DMS153 treated with DMSO at 0.1 percent for 48 hours (cell line): ENCODE measurements at regions not wholly inside any gene's neighbourhood (a gene's known extent, or its start where the extent isn't known, plus 50 kb on each side); places are given as distances from the start of the nearest gene placed in this dataset.
"Not testable (repeated sequence)": the region's sequence is repeated elsewhere in the genome, so short reads cannot be mapped to it uniquely, and the experiment has no call there.

Experiments used
- DNase-seq: peaks from one replicate; lab custom pipeline; 2025; ENCODE audit not compliant: unreplicated experiment; lab: John Stamatoyannopoulos, UW

DNA sequence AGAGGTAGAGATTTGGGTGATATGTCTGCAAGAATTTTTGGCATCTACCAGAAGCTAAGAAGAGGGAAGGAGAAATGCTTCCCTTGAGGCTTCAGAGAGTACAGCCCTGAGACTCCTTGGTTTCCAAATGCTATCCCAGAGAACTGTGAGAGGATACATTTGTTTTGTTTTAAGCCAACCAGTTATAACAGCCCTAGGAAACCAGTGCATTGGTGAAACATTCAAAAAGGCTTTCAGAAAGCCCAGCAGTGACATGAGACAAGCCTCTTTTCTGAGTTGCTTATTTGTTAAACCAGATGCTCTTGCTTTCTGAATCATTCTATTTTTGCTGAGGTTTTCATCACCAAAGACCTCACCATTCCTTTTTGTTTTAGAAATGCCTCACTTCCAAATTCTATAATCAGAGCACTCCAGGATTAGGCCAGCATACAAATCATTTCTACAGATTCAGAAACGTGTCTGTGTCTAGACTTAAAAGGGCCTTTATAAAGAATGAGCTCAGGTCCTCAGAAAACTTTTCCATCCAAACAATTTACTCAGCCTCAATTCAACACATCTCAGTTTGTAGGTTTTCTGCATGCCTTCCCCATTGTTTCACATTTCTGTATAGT lies 1617.8 kb upstream of the FLRT2 start:
- DNase-seq: no peak

DNA sequence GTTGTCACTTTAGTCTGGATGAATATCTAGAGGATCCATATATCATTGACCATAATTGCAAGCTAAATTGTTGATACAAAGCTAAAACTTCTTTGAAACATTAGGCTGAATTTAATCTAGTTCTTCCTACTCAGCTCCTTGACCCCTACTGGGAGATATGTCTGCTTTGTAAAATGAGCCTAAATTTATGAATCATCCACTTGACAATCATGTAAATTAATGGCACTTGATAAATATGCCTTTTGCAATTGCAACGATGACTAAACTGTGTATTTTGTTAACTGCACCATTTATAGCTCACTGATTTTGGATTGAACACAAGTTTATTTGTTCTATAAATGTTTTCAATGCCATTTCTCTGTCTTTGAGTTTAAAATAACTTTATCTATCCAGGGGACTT lies 1616.5 kb upstream of the FLRT2 start:
- no peak for DNase-seq

DNA sequence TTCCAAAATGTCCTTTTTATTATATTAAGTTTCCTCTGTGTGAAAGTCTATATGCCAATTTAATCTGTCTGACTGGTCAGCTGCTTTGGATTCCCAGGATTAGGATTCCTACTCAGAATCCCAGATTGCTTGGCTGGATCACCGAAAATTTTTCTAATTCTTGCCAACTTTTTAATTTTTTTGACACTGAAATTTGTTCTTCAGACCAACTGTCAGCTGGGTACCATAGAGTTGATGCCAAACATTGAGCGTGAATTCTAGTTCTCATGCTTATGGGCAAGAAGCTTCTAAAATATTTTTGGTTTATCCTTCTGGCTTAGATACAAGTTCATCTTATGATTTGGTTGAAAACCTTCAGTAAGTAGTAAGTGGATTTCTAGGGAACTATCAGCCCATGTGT lies 1611.4 kb upstream of the FLRT2 start:
- no peak for DNase-seq

DNA sequence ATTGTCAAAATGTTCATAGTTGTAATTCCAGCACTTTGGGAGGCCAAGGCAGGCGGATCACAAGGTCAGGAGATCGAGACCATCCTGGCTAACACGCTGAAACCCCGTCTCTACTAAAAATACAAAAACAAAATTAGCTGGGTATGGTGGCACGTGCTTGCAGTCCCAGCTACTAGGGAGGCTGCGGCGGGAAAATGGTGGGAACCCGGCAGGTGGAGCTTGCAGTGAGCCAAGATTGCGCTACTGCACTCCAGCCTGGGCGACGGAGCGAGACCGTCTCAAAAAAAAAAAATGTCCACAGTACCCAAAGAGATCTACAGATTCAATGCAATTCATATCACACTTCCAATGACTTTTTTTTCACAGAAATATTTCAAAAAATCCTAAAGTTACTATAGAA lies 1610.3 kb upstream of the FLRT2 start:
- DNase-seq: not testable (repeated sequence)

DNA sequence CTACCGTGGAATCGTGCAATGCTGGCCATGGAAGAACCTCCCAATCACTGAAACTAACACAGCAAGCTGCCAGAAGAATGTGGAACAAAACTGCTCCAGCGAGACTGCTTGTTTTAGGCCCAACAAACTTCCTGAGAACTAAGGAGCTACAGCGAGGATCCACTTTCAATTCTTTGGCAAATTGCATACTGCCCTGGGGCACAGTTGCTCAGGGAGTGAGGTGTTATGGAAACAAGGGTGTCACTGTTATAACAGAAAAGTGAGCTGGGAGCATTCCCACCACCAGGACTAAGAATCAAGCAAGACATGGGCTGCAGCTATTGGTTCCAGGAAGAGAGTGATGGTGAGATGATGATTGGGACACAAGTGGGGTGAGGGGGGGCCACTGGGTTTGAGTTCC lies 1606.1 kb upstream of the FLRT2 start:
- DNase-seq: no peak

DNA sequence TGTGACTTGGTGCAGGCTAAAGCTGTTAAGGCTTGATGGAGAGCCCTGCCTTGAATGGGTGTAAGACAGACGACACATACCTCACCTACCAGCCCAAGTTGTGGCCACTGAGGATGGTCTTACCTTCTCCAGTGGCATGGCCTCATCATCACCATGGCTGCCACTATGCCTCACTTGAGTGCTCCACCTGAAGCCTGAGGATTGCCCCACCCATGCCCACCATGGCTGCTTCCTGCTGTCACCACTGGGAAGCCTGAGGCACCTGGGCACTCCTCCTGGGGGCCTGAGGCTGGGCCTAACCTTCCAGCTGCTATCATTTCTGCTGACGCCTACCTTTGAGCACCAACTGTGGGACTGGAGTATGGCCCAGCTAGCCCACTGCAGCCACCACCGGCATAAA lies 1605.7 kb upstream of the FLRT2 start:
- no peak for DNase-seq

DNA sequence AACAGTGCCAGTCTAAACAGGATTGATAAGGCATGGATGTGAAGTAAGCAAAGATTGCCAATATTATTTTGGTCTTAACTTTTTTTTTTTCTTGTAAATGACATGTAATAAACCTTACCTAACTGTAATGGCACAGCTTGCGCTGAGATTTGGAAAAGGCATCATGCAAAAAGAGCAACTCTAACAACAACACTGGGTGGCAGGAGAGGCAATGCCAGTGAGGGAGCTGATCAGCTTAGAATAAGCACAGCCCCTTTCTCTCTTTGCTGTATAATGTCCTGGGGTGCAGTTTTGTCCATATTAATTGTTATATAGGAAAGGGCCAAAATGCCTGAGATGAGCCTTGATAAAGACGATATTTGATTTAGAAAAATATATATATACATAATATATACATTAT lies 1589.7 kb upstream of the FLRT2 start:
- no peak for DNase-seq

DNA sequence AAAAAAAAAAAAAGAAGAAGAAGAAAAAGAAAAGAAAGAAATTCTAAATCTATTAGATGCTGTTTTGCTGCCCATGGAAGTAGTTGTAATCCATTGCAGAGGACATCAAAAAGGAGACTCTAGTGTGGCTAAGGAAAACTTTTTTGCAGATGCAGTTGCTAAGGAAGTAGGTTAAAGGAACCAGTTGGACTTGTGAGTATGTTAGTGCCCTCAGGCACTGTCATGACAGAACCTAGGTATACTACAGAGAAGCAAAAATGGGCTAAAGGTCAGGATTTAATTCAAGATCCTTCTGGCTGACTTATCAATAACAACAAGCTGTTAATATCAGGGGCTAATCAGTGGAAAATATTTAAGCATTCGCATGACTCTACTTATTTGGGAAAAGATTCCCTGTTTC lies 1571.6 kb upstream of the FLRT2 start:
- DNase-seq: no peak

DNA sequence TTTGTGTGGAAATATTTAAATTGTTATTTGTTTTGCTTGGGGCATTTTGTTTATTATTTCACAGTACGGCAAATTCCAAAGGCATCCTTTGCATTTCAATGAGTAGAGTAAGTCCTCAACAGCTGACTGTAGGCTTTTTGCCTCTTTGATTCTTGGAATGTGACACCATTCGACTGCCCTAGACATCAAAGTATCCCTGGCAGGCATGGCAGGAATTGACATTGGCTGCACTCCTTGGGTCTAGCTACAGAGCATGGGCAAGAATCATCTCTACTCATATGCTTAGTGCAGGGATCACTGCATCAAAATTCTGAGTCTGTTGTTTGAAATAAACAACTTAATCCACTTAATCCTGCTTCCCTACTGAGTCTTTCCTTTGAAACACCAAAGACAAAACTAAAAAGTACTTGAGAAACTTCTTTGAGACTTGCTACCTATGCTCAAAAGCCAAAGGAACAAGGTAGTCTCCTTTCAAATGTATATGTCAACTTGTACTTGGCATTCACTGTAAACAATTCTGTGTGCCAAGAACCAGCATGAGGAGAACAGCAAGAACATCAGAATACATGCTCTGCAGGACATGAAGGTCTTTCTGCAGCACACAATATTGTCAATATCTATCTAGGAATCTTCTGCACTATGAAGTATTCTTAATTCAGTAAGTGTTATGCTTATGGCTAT lies 1569.0 kb upstream of the FLRT2 start:
- no peak for DNase-seq

DNA sequence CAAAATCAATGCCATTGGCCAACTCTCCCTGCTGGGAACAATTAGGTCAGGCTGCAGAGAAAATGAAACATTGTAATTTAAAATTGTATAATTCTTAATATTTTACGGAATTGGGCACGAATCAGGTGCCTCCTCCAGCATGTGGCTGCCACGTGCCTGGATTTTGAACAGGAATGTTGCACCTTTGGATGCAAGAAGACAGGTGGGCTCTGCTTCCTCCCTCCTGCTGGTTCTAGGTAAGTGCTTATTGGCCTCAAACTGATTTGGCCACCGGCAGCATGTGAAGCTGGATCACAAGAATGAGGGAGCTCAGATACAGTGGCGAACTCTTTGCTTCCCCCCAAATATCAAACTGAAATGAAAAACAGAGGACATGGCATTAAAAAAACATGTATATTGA lies 1559.9 kb upstream of the FLRT2 start:
- DNase-seq: no peak

DNA sequence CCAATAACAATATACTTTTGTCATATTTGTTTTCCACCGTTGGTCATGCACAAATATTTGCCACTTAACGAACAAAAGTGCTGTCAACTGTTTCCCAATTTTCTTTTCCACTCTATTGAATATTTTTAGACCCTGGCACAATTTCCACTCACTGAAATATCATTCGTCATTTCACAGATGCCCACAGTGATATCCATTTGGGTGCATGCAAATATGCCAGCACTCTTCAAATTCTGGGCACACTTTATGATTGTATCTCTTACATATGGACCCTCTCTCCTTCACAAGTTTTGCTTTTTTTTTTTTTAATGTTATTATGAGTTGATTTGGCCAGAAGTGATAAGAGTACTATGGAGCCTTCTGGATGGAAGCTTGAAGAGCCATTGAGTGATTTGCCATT lies 1557.3 kb upstream of the FLRT2 start:
- DNase-seq: no peak

DNA sequence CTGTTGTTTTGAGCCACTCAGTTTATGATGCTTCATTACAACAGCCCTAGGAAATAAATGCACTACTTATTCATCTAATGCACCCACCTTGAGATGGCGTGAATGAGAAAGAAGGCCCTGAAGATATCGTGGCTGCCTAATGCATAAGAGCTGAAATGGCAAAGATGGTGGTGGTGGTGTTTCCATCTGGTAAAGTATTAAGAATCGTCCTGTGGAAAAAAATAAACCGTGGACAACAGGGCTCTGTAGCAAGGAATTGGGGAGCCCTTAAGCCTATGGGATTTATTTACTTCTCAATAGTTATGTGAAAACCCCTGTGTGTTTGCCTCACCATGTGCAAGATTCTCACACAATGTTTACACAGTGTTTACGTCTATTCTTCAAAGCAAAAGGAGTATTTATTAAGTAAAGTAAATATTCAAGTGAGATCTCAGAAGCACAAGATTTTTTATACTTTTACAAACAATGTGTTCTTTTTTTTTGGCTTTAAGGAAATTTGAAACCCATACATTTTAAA lies 1555.2 kb upstream of the FLRT2 start:
- no peak for DNase-seq

DNA sequence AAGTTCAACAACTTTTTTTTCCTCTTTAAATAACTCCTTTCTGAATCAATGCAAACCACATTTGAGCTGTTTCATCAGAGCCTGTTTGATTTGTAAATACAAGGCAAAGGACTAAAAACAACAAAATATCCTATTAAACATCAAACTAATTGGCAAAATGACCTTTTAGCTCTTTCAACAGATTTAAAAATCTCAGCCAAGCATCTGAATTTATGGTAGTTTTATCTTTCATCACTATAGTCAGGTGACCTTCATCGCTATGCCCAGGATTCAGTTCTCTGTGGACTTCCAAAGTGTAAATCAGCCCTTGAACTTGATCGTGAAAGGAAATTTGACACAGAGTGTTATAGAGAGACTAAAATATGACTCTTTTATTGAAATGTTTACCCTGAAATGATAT lies 1554.5 kb upstream of the FLRT2 start:
- no peak for DNase-seq

DNA sequence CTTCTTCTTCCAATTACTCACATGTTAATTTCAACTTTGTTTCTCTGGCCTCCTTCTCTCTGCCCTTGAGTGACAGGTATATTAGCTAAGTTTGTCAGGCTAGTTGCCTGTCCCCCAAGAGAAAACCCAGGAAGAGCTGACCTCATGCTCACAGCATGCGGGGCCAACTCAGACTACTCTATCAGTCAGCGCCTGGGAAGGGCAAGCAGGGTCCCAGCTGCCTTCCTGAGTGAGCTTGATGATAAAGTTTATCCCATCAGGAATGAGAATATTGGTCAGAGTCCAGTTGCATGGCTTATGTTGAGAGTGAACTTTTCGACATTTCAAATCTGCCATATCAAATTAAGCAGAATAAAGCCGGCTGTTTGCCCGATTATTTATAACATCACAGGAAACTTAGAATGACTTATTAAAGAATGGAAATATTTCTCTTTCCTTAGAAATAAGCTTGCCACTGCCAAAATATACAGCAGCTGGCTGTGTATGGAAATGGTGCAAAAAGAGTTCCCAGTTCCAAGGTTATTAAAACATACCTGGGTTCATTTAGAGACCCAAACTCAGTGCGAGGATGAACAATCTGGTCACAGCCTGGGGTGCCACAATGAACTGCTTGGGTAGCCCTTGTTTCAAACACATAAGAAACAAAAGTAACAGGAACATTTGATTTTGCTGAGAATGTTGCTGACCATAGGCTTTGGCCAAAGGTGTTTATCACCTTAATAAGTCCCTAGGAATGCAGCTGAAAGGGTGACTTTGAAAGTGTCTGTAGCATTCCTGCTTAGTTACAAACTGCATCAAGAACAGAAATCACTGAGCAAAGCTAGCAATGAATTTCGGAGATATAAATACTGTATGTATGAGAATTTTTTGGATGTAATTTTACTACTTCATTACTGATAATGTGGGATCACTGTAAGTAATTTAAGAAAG lies 1553.8 kb upstream of the FLRT2 start:
- DNase-seq: no peak

DNA sequence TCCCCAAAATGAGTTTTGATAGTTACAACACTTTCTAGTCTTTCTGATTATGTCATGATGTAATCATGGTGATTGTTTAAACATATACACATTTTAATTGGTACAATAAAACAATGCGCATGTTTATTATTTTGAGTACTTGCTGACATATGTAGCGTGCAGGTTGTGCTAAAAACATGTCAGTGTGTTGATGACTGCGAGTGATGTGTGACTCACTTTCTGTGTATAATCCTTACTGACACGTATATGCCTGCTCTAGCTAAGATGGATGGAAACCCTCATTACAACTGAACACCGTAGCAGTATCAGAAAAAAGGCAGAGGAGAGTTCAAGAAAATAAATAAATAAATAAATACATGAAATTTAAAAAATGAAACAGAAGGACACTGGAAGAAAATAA lies 1552.4 kb upstream of the FLRT2 start:
- no peak for DNase-seq

DNA sequence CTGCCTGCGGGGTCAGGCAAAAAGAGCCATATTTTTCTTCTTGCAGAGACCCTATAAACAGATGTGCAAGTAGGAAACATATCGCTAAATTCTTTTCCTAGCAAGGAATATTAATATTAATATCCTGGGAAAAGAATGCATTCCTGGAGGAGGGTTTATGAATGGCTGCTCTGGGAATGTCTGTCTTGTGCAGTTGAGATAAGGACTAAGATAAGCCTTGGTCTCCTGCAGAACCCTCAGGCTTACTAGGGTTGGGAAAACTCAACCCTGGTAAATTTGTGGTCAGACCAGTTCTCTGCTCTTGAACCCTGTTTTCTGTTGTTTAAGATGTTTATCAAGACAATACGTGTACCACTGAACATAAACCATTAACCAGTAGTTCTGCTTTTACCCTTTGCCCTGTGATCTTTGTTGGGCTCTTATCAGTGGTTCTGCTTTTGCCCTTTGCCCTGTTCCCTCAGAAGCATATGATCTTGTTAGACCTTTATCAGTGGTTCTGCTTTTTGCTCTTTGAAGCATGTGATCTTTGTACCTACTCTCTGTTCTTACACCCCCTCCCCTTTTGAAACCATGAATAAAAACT lies 1548.2 kb upstream of the FLRT2 start:
- not testable (repeated sequence) for DNase-seq

DNA sequence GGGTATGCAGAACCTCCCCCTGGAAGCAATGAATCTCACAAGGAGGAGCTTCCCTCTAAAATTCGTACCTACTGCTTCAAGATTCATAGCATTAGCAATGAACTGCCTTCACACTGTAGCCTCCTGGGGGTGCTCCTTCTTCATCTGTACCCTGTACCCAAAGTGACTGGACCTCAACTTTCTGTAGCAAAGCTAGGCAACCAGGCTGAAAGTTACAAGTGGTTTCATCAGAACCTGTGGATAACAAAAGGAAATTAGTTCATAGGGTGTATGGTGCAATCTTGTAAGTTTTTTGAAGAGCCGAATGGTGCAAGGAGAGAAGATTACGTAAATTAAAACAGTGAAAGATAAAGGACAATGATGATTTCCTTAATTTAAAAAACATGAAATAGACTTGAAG lies 1541.7 kb upstream of the FLRT2 start:
- no peak for DNase-seq

DNA sequence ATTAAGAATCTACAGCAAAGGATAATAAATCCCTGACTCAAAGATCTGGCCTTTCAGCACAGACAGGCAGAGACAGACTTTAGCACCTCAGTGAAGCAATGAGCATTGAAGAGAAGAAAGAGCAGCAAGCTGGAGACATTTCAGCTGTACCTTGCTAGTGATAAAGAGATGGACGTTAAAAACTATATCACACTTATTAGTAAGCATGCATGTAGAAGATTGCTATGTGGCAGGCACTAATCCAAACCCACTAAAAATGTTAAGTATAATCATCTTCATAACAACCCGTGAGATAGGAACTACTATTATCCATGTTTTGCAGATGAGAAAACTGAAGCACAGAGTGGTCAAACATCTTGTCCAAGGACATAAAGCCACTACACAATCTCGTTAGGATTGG lies 1538.3 kb upstream of the FLRT2 start:
- DNase-seq: no peak

DNA sequence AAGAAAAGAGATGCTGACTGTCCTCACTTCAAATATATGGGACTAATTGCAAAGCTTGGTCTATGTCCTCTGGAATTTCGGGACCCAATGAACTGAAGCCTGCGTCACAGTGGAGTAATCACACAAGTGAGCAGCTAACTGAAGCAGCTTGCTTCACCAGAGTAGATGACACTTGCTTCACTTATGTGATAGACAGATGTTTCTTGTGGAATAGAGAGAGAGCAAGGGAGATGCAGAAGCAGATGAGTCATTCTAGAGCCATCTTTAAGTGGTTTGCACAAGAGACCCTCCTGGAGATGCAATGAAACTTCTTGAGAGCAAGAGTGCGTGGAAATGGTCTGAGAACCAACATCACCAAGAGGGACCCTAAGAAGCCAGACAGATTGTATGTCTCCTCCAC lies 1537.1 kb upstream of the FLRT2 start:
- no peak for DNase-seq

DNA sequence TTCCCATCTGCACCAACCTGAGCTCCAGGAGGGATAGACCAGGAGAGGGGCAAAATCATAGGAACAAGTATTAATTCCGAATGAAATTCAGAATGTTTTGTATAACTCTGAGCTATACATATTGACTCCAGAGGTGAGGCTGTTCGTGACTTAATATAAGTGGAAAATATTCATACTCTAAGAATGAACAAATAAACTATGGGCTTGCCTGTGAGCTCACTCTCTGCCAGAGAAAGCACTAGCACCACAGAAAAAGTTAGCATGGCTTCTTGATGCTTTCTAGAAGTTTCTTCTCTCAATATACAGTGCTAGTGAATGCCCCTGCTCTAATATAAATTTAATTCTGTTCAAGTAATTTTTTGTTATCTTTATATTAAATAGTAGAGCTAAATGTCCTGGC lies 1536.4 kb upstream of the FLRT2 start:
- DNase-seq: no peak

DNA sequence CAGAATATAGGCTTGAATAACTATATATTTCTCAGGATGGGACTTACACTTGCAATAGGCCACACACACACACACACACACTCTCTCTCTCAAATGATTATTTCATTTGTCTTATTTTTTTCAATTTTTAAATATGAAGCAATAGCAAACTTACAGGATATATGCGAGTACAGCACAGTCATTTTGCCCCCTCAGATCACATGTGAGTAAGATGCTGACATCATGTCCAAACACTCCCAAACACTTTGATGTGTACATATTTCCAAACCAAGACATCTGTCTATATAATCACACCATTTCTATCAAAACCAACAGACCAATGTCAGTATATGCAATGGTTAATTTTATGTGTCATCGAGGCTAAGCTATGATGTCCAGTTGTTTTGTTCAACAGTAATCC lies 1535.9 kb upstream of the FLRT2 start:
- no peak for DNase-seq

DNA sequence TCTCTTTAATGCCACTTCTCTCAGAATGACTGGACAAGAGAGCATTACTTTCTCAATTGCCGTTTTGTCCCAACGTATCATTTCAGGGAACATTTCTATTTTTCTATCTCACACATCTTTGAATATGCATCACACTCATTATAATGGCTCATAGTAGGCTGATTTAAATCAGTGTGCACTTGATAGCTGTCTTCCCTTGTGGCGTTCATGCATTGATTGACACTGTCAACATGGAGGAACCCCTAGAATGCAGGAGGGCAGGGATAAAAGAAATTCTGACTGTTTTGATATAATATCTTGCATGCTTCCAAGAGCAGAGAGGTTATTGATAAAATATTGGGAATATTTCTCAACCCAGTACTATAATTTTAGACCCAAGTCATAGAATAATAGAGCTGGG lies 1528.9 kb upstream of the FLRT2 start:
- no peak for DNase-seq
